ENCODE measurements at regions not wholly inside any gene's neighbourhood (a gene's known extent, or its start where the extent isn't known, plus 50 kb on each side); places are given as distances from the start of the nearest gene placed in this dataset.

- no peak for DNase-seq (ENCODE audit: low read depth, low spot score)
- H3K4me3 ChIP-seq (ENCODE audit: low read depth, low read length), result no peak overlapping the region
- no peak for TF ChIP-seq CTCF (IDR thresholded peaks at IDR 0.05; ENCODE audit: low read depth, low read length)
- in situ Hi-C loops (cut with HindIII; ENCODE audit: low sequenced_read_pairs), result no loop called here
Measured at GRCh38 chr5:92879806-92880543, 701.0 kb downstream of the NR2F1-AS1 start.

GRCh38 chr5:92874790-92875189, 706.2 kb downstream of the NR2F1-AS1 start:
- no peak for DNase-seq (ENCODE audit: low read depth, low spot score)
- in situ Hi-C loops (cut with HindIII; ENCODE audit: low sequenced_read_pairs), result no loop called here
- no peak for TF ChIP-seq CTCF (IDR thresholded peaks at IDR 0.05; ENCODE audit: low read depth, low read length)
- H3K4me3 ChIP-seq (ENCODE audit: low read depth, low read length), result no peak overlapping the region

- no peak overlapping the region for H3K4me3 ChIP-seq (ENCODE audit: low read depth, low read length)
- no peak for TF ChIP-seq CTCF (IDR thresholded peaks at IDR 0.05; ENCODE audit: low read depth, low read length)
- in situ Hi-C loops (cut with HindIII; ENCODE audit: low sequenced_read_pairs), result no loop called here
- DNase-seq (ENCODE audit: low read depth, low spot score), result no peak
Measured at GRCh38 chr5:92868442-92868841, 712.6 kb downstream of the NR2F1-AS1 start.

- in situ Hi-C loops (cut with HindIII; ENCODE audit: low sequenced_read_pairs), result no loop called here
- DNase-seq (ENCODE audit: low read depth, low spot score), result no peak
- H3K4me3 ChIP-seq (ENCODE audit: low read depth, low read length), result no peak overlapping the region
- TF ChIP-seq CTCF (IDR thresholded peaks at IDR 0.05; ENCODE audit: low read depth, low read length), result no peak
Measured at GRCh38 chr5:92864591-92864990, 716.4 kb downstream of the NR2F1-AS1 start.

GRCh38 chr5:92863666-92864065, 717.4 kb downstream of the NR2F1-AS1 start:
- in situ Hi-C loops (cut with HindIII; ENCODE audit: low sequenced_read_pairs), result no loop called here
- no peak for TF ChIP-seq CTCF (IDR thresholded peaks at IDR 0.05; ENCODE audit: low read depth, low read length)
- no peak overlapping the region for H3K4me3 ChIP-seq (ENCODE audit: low read depth, low read length)
- no peak for DNase-seq (ENCODE audit: low read depth, low spot score)

GRCh38 chr5:92861531-92862285, 719.3 kb downstream of the NR2F1-AS1 start:
- no peak for TF ChIP-seq CTCF (IDR thresholded peaks at IDR 0.05; ENCODE audit: low read depth, low read length)
- in situ Hi-C loops (cut with HindIII; ENCODE audit: low sequenced_read_pairs), result no loop called here
- no peak overlapping the region for H3K4me3 ChIP-seq (ENCODE audit: low read depth, low read length)
- DNase-seq (ENCODE audit: low read depth, low spot score), result no peak
